ENCODE measurements at regions not wholly inside any gene's neighbourhood (a gene's known extent, or its start where the extent isn't known, plus 50 kb on each side); places are given as distances from the start of the nearest gene placed in this dataset.

DNA sequence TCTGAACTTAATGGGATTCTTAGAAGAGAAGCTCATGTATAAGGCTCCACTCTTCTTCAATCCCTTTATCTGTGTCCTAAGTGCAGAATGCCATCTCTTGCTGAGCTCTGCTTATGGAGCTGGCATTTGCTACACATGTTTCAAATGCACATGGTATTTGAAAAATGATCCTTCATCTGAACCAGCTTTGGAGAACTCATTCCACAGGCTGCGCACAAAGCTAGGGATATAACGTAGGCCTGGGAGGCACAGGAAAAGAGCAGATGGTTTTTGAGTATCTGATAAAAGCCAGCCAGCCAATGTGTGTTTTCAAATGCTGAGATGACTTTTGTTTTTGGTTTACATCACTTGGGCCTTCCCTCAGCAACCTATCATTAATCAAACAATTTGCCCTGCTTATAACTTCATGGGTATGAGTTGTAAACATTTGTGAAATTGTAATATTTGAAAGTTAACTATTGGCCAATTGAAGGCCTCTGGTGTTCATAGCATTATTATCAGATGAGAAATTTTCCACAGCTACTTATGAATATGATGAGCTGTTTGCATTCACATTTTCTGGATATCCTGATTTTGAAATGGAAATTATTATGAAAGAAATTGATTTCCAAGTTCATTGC, 729.0 kb downstream of the FGF9 start:
- no peak for TF ChIP-seq SIN3A (IDR thresholded peaks at IDR 0.05; ENCODE audit: borderline replicate concordance, low read depth, low read length)
- TF ChIP-seq ELF1 (IDR thresholded peaks at IDR 0.05) = no peak
- TF ChIP-seq POLR2AphosphoS5 (IDR thresholded peaks at IDR 0.05; ENCODE audit: low read depth, low read length) = no peak
- TF ChIP-seq, protein P1, sequence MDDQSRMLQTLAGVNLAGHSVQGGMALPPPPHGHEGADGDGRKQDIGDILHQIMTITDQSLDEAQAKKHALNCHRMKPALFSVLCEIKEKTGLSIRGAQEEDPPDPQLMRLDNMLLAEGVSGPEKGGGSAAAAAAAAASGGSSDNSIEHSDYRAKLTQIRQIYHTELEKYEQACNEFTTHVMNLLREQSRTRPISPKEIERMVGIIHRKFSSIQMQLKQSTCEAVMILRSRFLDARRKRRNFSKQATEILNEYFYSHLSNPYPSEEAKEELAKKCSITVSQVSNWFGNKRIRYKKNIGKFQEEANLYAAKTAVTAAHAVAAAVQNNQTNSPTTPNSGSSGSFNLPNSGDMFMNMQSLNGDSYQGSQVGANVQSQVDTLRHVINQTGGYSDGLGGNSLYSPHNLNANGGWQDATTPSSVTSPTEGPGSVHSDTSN (IDR thresholded peaks at IDR 0.05) = no peak
- no peak for TF ChIP-seq MXI1 (IDR thresholded peaks at IDR 0.05; ENCODE audit: low read depth, low read length)
- TF ChIP-seq EZH2phosphoT487 (IDR thresholded peaks at IDR 0.05; ENCODE audit: borderline replicate concordance, low read depth) = no peak
- no peak for TF ChIP-seq YY1 (IDR thresholded peaks at IDR 0.05; ENCODE audit: low read depth)
- no peak for TF ChIP-seq TEAD4 (IDR thresholded peaks at IDR 0.05; ENCODE audit: borderline replicate concordance, insufficient read depth)
- no peak for TF ChIP-seq RCOR1 (IDR thresholded peaks at IDR 0.05; ENCODE audit: low read length)
- TF ChIP-seq MEF2A (IDR thresholded peaks at IDR 0.05; ENCODE audit: borderline replicate concordance, low read depth) = no peak
- no peak for TF ChIP-seq GATA2 (CRISPR knock-in tag; IDR thresholded peaks at IDR 0.05)
- TF ChIP-seq FOXM1 (IDR thresholded peaks at IDR 0.05; ENCODE audit: low read depth) = no peak
- no peak for TF ChIP-seq NRF1 (IDR thresholded peaks at IDR 0.05; ENCODE audit: low read depth, low read length)
- no peak for TF ChIP-seq FOSL2 (IDR thresholded peaks at IDR 0.05; ENCODE audit: borderline replicate concordance, low read depth)
- TF ChIP-seq TAF1 (IDR thresholded peaks at IDR 0.05; ENCODE audit: borderline replicate concordance, low read depth, low read length) = no peak
- TF ChIP-seq GABPA (IDR thresholded peaks at IDR 0.05; ENCODE audit: low read depth) = no peak
- TF ChIP-seq, protein P2, sequence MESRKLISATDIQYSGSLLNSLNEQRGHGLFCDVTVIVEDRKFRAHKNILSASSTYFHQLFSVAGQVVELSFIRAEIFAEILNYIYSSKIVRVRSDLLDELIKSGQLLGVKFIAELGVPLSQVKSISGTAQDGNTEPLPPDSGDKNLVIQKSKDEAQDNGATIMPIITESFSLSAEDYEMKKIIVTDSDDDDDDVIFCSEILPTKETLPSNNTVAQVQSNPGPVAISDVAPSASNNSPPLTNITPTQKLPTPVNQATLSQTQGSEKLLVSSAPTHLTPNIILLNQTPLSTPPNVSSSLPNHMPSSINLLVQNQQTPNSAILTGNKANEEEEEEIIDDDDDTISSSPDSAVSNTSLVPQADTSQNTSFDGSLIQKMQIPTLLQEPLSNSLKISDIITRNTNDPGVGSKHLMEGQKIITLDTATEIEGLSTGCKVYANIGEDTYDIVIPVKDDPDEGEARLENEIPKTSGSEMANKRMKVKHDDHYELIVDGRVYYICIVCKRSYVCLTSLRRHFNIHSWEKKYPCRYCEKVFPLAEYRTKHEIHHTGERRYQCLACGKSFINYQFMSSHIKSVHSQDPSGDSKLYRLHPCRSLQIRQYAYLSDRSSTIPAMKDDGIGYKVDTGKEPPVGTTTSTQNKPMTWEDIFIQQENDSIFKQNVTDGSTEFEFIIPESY (IDR thresholded peaks at IDR 0.05; ENCODE audit: borderline replicate concordance, low read depth) = no peak
- no peak for TF ChIP-seq NFIC (IDR thresholded peaks at IDR 0.05; ENCODE audit: borderline replicate concordance)
- Histone ChIP-seq H3K4me3 (ENCODE audit: low read depth in 2 of 2, low read length in 1 of 2) (no peak overlapping the region), H3K4me2 (no peak overlapping the region), H3K79me2 (ENCODE audit: insufficient read depth) (no peaks in the 10 kb centered on the region), H3K9ac (no peak overlapping the region), H2AFZ (ENCODE audit: low read depth) (no peak overlapping the region), H3K36me3 (replicated peaks in 1 of 2; ENCODE audit: control insufficient read depth in 1 of 2, insufficient read depth in 2 of 2, low read length in 1 of 2) (no peaks in the 10 kb centered on the region), H3K4me1 (ENCODE audit: control insufficient read depth in 1 of 2, insufficient read depth in 2 of 2, low read depth in 1 of 2, low read length in 1 of 2) (no peaks in the 10 kb centered on the region), H3K9me3 (no peaks in the 10 kb centered on the region), H3K27me3 (ENCODE audit: insufficient read depth) (no peaks in the 10 kb centered on the region), H4K20me1 (ENCODE audit: insufficient read depth) (no peaks in the 10 kb centered on the region), H3K9me2 (no peaks in the 10 kb centered on the region), H3K27ac (ENCODE audit: low read depth in 2 of 2, low read length in 1 of 2) (no peak overlapping the region), H3F3A (replicated peaks; ENCODE audit: insufficient read depth) (no peaks in the 10 kb centered on the region)
- ChIA-PET POLR2A (no interaction called here), CTCF (no interaction called here)
- WGBS (ENCODE audit: low lambda C conversion rate) = 8% methylated on average over 2 of the region's 2 CpGs
- DNase-seq = no peak

All from SK-N-SH (cell line).